Ishikawa (cell line): ENCODE measurements at regions not wholly inside any gene's neighbourhood (a gene's known extent, or its start where the extent isn't known, plus 50 kb on each side); places are given as distances from the start of the nearest gene placed in this dataset.

ENCODE experiments used
- EGR1 ChIP-seq: IDR thresholded peaks from 2 replicates; pipeline ENCODE4 v1.6.1; 2012
- EP300 ChIP-seq: IDR thresholded peaks from 2 replicates; pipeline ENCODE4 v1.6.1; 2012; ENCODE audit warnings: borderline replicate concordance
- RAD21 ChIP-seq: IDR thresholded peaks from 2 replicates; pipeline ENCODE4 v1.6.1; 2012; ENCODE audit warnings: low read depth
- TF ChIP-seq, protein P1 (sequence below): IDR thresholded peaks from 2 replicates; pipeline ENCODE4 v1.6.1; 2012

GRCh38 chr4:24734511-24734910 is 60.9 kb upstream of the SOD3 start:
- no peak for TF ChIP-seq RAD21
- TF ChIP-seq, protein P1, sequence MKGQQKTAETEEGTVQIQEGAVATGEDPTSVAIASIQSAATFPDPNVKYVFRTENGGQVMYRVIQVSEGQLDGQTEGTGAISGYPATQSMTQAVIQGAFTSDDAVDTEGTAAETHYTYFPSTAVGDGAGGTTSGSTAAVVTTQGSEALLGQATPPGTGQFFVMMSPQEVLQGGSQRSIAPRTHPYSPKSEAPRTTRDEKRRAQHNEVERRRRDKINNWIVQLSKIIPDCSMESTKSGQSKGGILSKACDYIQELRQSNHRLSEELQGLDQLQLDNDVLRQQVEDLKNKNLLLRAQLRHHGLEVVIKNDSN: no peak
- no peak for TF ChIP-seq EP300
- TF ChIP-seq EGR1: no peak
